H9 (cell line): ENCODE measurements at regions not wholly inside any gene's neighbourhood (a gene's known extent, or its start where the extent isn't known, plus 50 kb on each side); places are given as distances from the start of the nearest gene placed in this dataset.

Experiments
- DNase-seq: peaks from one replicate; pipeline ENCODE4 v3.0.0-alpha.2; 2017
- H2AFZ ChIP-seq: one replicate; pipeline ENCODE4 v1.6.1; 2013; ENCODE audit warnings: mild to moderate bottlenecking, low read length, control low read depth, moderate library complexity
- H2AK5ac ChIP-seq: 2 replicates; pipeline ENCODE4 v1.6.1; 2013; ENCODE audit warnings: low read length, control low read depth, mixed read lengths; ENCODE audit not compliant: insufficient read length
- H2BK120ac ChIP-seq: one replicate; pipeline ENCODE4 v1.6.1; 2013; ENCODE audit warnings: low read depth, mild to moderate bottlenecking, low read length, control low read depth, inconsistent platforms; ENCODE audit not compliant: poor library complexity, severe bottlenecking
- H2BK12ac ChIP-seq: 2 replicates; pipeline ENCODE4 v1.6.1; 2013; ENCODE audit warnings: low read length, control low read depth, mixed read lengths, low read depth; ENCODE audit not compliant: insufficient read length
- H2BK15ac ChIP-seq: 2 replicates; pipeline ENCODE4 v1.6.1; 2013; ENCODE audit warnings: low read depth, low read length, control low read depth
- H2BK20ac ChIP-seq: one replicate; pipeline ENCODE4 v1.6.1; 2013; ENCODE audit warnings: low read depth, mild to moderate bottlenecking, low read length, control low read depth, inconsistent platforms; ENCODE audit not compliant: poor library complexity, severe bottlenecking
- H2BK5ac ChIP-seq: 2 replicates; pipeline ENCODE4 v1.6.1; 2013; ENCODE audit warnings: low read length, control low read depth, mixed read lengths; ENCODE audit not compliant: insufficient read length
- H3K14ac ChIP-seq: 2 replicates; pipeline ENCODE4 v1.6.1; 2013; ENCODE audit warnings: low read length, control low read depth; ENCODE audit not compliant: insufficient read depth
- H3K18ac ChIP-seq: 2 replicates; pipeline ENCODE4 v1.6.1; 2013; ENCODE audit warnings: low read depth, mild to moderate bottlenecking, mixed read lengths, low read length, control low read depth; ENCODE audit not compliant: insufficient read length
- H3K23ac ChIP-seq: 2 replicates; pipeline ENCODE4 v1.6.1; 2013; ENCODE audit warnings: low read length, control low read depth, mixed read lengths, low read depth; ENCODE audit not compliant: insufficient read length
- H3K23me2 ChIP-seq: 2 replicates; pipeline ENCODE4 v1.6.1; 2013; ENCODE audit warnings: low read depth, mild to moderate bottlenecking, mixed read lengths, low read length, control low read depth; ENCODE audit not compliant: insufficient read length, poor library complexity, severe bottlenecking
- H3K27ac ChIP-seq: 2 replicates; pipeline ENCODE4 v1.5.1; 2013; ENCODE audit warnings: low read length, control low read depth, mixed read lengths, low read depth; ENCODE audit not compliant: insufficient read length
- H3K27me3 ChIP-seq: 2 replicates; pipeline ENCODE4 v1.6.1; 2013; ENCODE audit warnings: low read length, control low read depth, inconsistent platforms; ENCODE audit not compliant: insufficient read depth
- H3K4ac ChIP-seq: 2 replicates; pipeline ENCODE4 v1.6.1; 2013; ENCODE audit warnings: low read depth, mild to moderate bottlenecking, control low read depth, inconsistent platforms, low read length, moderate library complexity
- H3K4me1 ChIP-seq: 2 replicates; pipeline ENCODE4 v1.6.1; 2013; ENCODE audit warnings: low read length, control low read depth, inconsistent platforms; ENCODE audit not compliant: insufficient read depth
- H3K4me2 ChIP-seq: 2 replicates; pipeline ENCODE4 v1.6.1; 2013; ENCODE audit warnings: low read length, control low read depth, mixed read lengths; ENCODE audit not compliant: insufficient read length, insufficient read depth
- H3K56ac ChIP-seq: 2 replicates; pipeline ENCODE4 v1.6.1; 2013; ENCODE audit warnings: low read depth, mild to moderate bottlenecking, mixed read lengths, low read length, control low read depth; ENCODE audit not compliant: insufficient read length
- H3K79me1 ChIP-seq: 2 replicates; pipeline ENCODE4 v1.6.1; 2013; ENCODE audit warnings: low read depth, mild to moderate bottlenecking, moderate library complexity, low read length, control low read depth, inconsistent platforms; ENCODE audit not compliant: insufficient read depth, poor library complexity, severe bottlenecking
- H3K79me2 ChIP-seq: 2 replicates; pipeline ENCODE4 v1.6.1; 2013; ENCODE audit warnings: low read length, control low read depth, inconsistent platforms; ENCODE audit not compliant: insufficient read depth
- H3K9ac ChIP-seq: 2 replicates; pipeline ENCODE4 v1.6.1; 2013; ENCODE audit warnings: low read length, control low read depth, mixed read lengths; ENCODE audit not compliant: insufficient read length; ENCODE audit errors: extremely low read depth
- H3K9me3 ChIP-seq: one replicate; pipeline ENCODE4 v1.6.1; 2013; ENCODE audit warnings: low read depth, low read length, inconsistent platforms; ENCODE audit not compliant: control insufficient read depth
- H3T11ph ChIP-seq: one replicate; pipeline ENCODE4 v1.6.1; 2013; ENCODE audit warnings: mild to moderate bottlenecking, low read length, control low read depth, inconsistent platforms
- H4K20me1 ChIP-seq: one replicate; pipeline ENCODE4 v1.6.1; 2013; ENCODE audit not compliant: control insufficient read depth, insufficient read length, insufficient read depth
- H4K5ac ChIP-seq: 2 replicates; pipeline ENCODE4 v1.6.1; 2013; ENCODE audit warnings: low read depth, mild to moderate bottlenecking, mixed read lengths, low read length, control low read depth; ENCODE audit not compliant: insufficient read length
- H4K8ac ChIP-seq: replicated peaks from 2 replicates; pipeline ENCODE4 v1.6.1; 2013; ENCODE audit warnings: low read length, control low read depth, mixed read lengths, low read depth; ENCODE audit not compliant: insufficient read length
- H4K91ac ChIP-seq: 2 replicates; pipeline ENCODE4 v1.6.1; 2013; ENCODE audit warnings: low read depth, mild to moderate bottlenecking, moderate library complexity, mixed read lengths, low read length, control low read depth; ENCODE audit not compliant: insufficient read length
- H3K27ac Mint-ChIP-seq, 3 experiments: 2 replicates in 2 of 3; 3 replicates in 1 of 3; pipeline ENCODE4 v1.8.0; 2020 to 2021; ENCODE audit warnings: mixed read lengths in 3 of 3, mild to moderate bottlenecking in 1 of 3, moderate library complexity in 1 of 3
- H3K27me3 Mint-ChIP-seq: 2 replicates; pipeline ENCODE4 v1.8.0; 2021; ENCODE audit warnings: low read depth, mild to moderate bottlenecking, moderate library complexity, mixed read lengths
- H3K36me3 Mint-ChIP-seq, 3 experiments: 2 replicates in 2 of 3; 3 replicates in 1 of 3; pipeline ENCODE4 v1.8.0; 2020 to 2021; ENCODE audit warnings: low read depth in 3 of 3, mixed read lengths in 3 of 3; ENCODE audit not compliant: insufficient read depth in 1 of 3
- H3K4me1 Mint-ChIP-seq, 2 experiments: 2 replicates each; pipeline ENCODE4 v1.8.0; 2020; ENCODE audit warnings: mixed read lengths in 2 of 2
- H3K4me3 Mint-ChIP-seq, 2 experiments: 2 replicates in 1 of 2; 3 replicates in 1 of 2; pipeline ENCODE4 v1.8.0; 2020 to 2021; ENCODE audit warnings: mild to moderate bottlenecking in 2 of 2, mixed read lengths in 2 of 2, moderate library complexity in 1 of 2
- H3K9me3 Mint-ChIP-seq, 2 experiments: 2 replicates in 1 of 2; 3 replicates in 1 of 2; pipeline ENCODE4 v1.8.0; 2020; ENCODE audit warnings: mild to moderate bottlenecking in 2 of 2, mixed read lengths in 2 of 2, moderate library complexity in 1 of 2
- CTCF ChIP-seq: fragments of 200-600 bp; sonication (generic); conservative IDR thresholded peaks from 3 replicates; pipeline ENCODE4 v1.8.0; 2021; ENCODE audit warnings: antibody characterized with exemption, mild to moderate bottlenecking
- WGBS: extraction: QIAGEN DNeasy Blood & Tissue Kit; methylation state at CpG from one replicate; pipeline ENCODE4 v1.1.7; 2013; ENCODE audit warnings: missing lambda C conversion rate, low lambda C conversion rate, mixed read lengths; ENCODE audit not compliant: insufficient read length; ENCODE audit errors: extremely low coverage; 5-methylcytosine and 5-hydroxymethylcytosine counted together

DNA sequence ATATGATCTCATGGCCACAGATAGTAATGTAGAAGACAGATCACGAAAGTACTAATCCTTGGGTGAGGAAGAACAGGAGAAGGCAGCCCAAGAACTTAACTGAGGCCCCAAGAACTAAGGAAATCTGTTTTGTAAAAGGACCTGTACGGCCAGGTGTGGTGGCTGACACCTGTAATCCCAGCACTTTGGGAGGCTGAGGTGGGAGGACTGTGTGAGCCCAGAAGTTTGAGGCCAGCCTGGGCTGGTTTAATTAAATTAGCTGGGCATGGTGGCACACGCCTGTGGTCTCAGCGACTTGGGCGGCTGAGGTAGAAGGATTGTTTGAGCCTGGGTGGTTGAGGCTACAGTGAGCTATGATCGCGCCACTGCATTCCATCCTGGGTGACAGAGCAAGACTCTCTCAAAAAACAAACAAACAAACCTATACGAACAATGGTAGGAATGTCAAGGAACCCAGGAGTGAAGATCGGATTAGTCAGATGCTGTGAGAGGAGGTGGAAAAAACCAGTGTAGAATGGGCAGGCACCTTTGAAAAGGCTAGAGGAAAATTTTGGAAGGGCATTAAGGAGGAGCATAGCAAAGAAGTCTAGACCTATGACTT lies 283.8 kb upstream of the DMRT1 start:
- Histone ChIP-seq H3K56ac (no peak overlapping the region), H3K18ac (no peak overlapping the region), H2BK20ac (no peak overlapping the region), H2BK15ac (no peak overlapping the region), H3K4me2 (no peak overlapping the region), H3K9me3 (no peaks in the 10 kb centered on the region), H3K27me3 (no peaks in the 10 kb centered on the region), H3K14ac (no peak overlapping the region), H2AFZ (no peak overlapping the region), H3K4me1 (no peaks in the 10 kb centered on the region), H3K79me2 (no peaks in the 10 kb centered on the region), H3K4ac (no peak overlapping the region), H4K20me1 (no peaks in the 10 kb centered on the region), H4K5ac (no peak overlapping the region), H3K23me2 (no peaks in the 10 kb centered on the region), H4K8ac (no peak overlapping the region), H3T11ph (no peak overlapping the region), H3K23ac (no peak overlapping the region), H3K79me1 (no peaks in the 10 kb centered on the region), H3K27ac (no peak overlapping the region), H3K9ac (no peak overlapping the region), H2BK120ac (no peak overlapping the region), H4K91ac (no peak overlapping the region), H2BK5ac (no peak overlapping the region), H2AK5ac (no peak overlapping the region), H2BK12ac (no peak overlapping the region)
- no CpG with 5 or more reads among the region's 9 CpGs for WGBS
- peaks cover 18 to 23% of the 10 kb centered on the region in 2 experiments for H3K4me1 Mint-ChIP-seq
- DNase-seq: peak; percentile 43
- no peak overlapping the region for H3K4me3 Mint-ChIP-seq
- no peaks in the 10 kb centered on the region for H3K9me3 Mint-ChIP-seq
- TF ChIP-seq CTCF: no peak
- H3K36me3 Mint-ChIP-seq: no peaks in the 10 kb centered on the region
- peak overlapping the region; percentile 3 to 75 (median 8); a peak in 5 of 7 replicates for H3K27ac Mint-ChIP-seq
- no peaks in the 10 kb centered on the region for H3K27me3 Mint-ChIP-seq
